Fibroblast of lung (primary cell): ENCODE measurements at regions not wholly inside any gene's neighbourhood (a gene's known extent, or its start where the extent isn't known, plus 50 kb on each side); places are given as distances from the start of the nearest gene placed in this dataset.

ENCODE experiments used
- EZH2 ChIP-seq: IDR thresholded peaks from 2 replicates; pipeline ENCODE4 v1.5.1; 2012; ENCODE audit warnings: low read length, control low read depth, mild to moderate bottlenecking; ENCODE audit errors: missing control alignments
- TF ChIP-seq, protein P1 (sequence below), 2 donors: IDR thresholded peaks in 1 of 2; conservative IDR thresholded peaks in 1 of 2; 1 replicate in 1 of 2; 2 replicates in 1 of 2; pipeline ENCODE4 v1.5.1; 2011 to 2012; ENCODE audit warnings: low read length in 2 of 2, control low read depth in 1 of 2, inconsistent platforms in 1 of 2, low read depth in 1 of 2, mild to moderate bottlenecking in 1 of 2

DNA sequence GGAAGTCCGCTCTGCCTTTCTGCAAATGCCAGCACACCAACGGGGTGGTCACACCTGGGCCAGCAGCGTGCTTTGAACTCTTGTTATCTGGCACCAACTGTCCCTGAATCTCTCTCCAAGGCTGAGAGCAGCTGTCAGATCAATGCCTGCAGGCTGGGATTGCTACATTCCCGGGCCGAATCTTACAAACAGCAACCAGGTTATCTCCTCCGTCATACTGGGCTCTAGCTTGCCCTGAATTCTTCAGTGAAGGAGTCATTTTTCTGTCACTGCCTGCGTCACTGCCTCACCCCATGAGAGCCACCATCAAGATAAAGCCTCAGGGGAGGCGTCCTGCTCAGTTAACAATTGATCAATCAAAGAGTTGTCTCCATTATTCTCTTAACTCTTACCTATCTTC is 329.4 kb upstream of the PPARGC1A start:
- TF ChIP-seq, protein P1, sequence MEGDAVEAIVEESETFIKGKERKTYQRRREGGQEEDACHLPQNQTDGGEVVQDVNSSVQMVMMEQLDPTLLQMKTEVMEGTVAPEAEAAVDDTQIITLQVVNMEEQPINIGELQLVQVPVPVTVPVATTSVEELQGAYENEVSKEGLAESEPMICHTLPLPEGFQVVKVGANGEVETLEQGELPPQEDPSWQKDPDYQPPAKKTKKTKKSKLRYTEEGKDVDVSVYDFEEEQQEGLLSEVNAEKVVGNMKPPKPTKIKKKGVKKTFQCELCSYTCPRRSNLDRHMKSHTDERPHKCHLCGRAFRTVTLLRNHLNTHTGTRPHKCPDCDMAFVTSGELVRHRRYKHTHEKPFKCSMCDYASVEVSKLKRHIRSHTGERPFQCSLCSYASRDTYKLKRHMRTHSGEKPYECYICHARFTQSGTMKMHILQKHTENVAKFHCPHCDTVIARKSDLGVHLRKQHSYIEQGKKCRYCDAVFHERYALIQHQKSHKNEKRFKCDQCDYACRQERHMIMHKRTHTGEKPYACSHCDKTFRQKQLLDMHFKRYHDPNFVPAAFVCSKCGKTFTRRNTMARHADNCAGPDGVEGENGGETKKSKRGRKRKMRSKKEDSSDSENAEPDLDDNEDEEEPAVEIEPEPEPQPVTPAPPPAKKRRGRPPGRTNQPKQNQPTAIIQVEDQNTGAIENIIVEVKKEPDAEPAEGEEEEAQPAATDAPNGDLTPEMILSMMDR (conservative IDR thresholded peaks at IDR 0.05 in 1 of 2, IDR thresholded peaks at IDR 0.05 in 1 of 2; ENCODE audit: low read depth in 1 of 2, low read length in 2 of 2), result no peak
- no peak for TF ChIP-seq EZH2
